Activated B cell treated with CpG ODN at 0.5 μM for 24 hours (primary cell): ENCODE measurements at regions not wholly inside any gene's neighbourhood (a gene's known extent, or its start where the extent isn't known, plus 50 kb on each side); places are given as distances from the start of the nearest gene placed in this dataset.
"Not testable (repeated sequence)": the region's sequence is repeated elsewhere in the genome, so short reads cannot be mapped to it uniquely, and the experiment has no call there.

Source experiments
- ATAC-seq: fragments of 200-7000 bp; cut with Tn5 transposase; one replicate; pipeline ENCODE4 v1.10.0; 2021; ENCODE audit warnings: low read depth, mild to moderate bottlenecking, moderate library complexity
- CTCF ChIA-PET: fragments of 350-600 bp; sonication (Branson Sonifier 250); formaldehyde crosslinking; loops from one replicate; lab custom pipeline; 2021; ENCODE audit warnings: antibody characterized with exemption; lab: Charles Lee
- POLR2A ChIA-PET: fragments of 350-600 bp; sonication (Branson Sonifier 250); formaldehyde crosslinking; loops from one replicate; lab custom pipeline; 2021; ENCODE audit warnings: antibody characterized with exemption; lab: Charles Lee
- DNase-seq: peaks from one replicate; pipeline ENCODE4 v3.0.0; 2022
- H3K27ac Mint-ChIP-seq: one replicate; pipeline ENCODE4 v1.8.0; 2020; ENCODE audit warnings: mixed read lengths
- H3K27me3 Mint-ChIP-seq: one replicate; pipeline ENCODE4 v1.8.0; 2021; ENCODE audit warnings: mixed read lengths
- H3K36me3 Mint-ChIP-seq: one replicate; pipeline ENCODE4 v1.8.0; 2021; ENCODE audit warnings: low read depth, mixed read lengths
- H3K4me1 Mint-ChIP-seq: one replicate; pipeline ENCODE4 v1.8.0; 2021; ENCODE audit warnings: mixed read lengths
- H3K4me3 Mint-ChIP-seq: one replicate; pipeline ENCODE4 v1.8.0; 2020; ENCODE audit warnings: mild to moderate bottlenecking, mixed read lengths
- H3K9me3 Mint-ChIP-seq: one replicate; pipeline ENCODE4 v1.8.0; 2020; ENCODE audit warnings: mixed read lengths
- intact Hi-C: fragments of 100-400 bp; cut with micrococcal nuclease; formaldehyde crosslinking; loops from one replicate; pipeline ENCODE4 v1.15.1; 2024
- TF ChIP-seq, protein P1 (sequence below): fragments of 200-600 bp; IDR thresholded peaks from one replicate; pipeline ENCODE4 v1.8.0; 2022; ENCODE audit warnings: antibody characterized with exemption, mild to moderate bottlenecking

DNA sequence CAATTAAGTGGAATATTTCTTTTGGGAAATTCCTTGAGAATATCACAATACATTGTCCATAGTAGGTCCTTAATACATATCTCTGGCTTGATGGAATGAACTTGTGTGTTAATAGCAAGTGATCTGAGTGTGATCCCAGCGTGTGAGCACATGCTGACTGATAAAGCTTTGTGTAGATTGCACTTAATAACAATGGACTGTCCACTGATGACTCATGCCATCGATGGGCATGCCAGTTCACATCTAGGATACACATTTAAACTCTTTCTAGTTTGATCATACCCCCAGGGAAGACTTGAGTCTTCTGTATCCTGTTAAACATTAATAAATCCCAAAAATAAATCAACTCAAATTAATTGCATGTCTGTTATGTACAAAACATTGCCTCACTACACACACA is 454.3 kb upstream of the SPTLC3 start:
- CTCF ChIA-PET: no interaction called here
- H3K4me1 Mint-ChIP-seq: no peaks in the 10 kb centered on the region
- no peaks in the 10 kb centered on the region for H3K27me3 Mint-ChIP-seq
- intact Hi-C loops: no loop called here
- no peak overlapping the region for H3K4me3 Mint-ChIP-seq
- ATAC-seq (no peak), DNase-seq (no peak)
- POLR2A ChIA-PET: no interaction called here
- TF ChIP-seq, protein P1, sequence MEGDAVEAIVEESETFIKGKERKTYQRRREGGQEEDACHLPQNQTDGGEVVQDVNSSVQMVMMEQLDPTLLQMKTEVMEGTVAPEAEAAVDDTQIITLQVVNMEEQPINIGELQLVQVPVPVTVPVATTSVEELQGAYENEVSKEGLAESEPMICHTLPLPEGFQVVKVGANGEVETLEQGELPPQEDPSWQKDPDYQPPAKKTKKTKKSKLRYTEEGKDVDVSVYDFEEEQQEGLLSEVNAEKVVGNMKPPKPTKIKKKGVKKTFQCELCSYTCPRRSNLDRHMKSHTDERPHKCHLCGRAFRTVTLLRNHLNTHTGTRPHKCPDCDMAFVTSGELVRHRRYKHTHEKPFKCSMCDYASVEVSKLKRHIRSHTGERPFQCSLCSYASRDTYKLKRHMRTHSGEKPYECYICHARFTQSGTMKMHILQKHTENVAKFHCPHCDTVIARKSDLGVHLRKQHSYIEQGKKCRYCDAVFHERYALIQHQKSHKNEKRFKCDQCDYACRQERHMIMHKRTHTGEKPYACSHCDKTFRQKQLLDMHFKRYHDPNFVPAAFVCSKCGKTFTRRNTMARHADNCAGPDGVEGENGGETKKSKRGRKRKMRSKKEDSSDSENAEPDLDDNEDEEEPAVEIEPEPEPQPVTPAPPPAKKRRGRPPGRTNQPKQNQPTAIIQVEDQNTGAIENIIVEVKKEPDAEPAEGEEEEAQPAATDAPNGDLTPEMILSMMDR: no peak
- no peaks in the 10 kb centered on the region for H3K36me3 Mint-ChIP-seq
- H3K9me3 Mint-ChIP-seq: no peaks in the 10 kb centered on the region
- H3K27ac Mint-ChIP-seq: no peak overlapping the region

DNA sequence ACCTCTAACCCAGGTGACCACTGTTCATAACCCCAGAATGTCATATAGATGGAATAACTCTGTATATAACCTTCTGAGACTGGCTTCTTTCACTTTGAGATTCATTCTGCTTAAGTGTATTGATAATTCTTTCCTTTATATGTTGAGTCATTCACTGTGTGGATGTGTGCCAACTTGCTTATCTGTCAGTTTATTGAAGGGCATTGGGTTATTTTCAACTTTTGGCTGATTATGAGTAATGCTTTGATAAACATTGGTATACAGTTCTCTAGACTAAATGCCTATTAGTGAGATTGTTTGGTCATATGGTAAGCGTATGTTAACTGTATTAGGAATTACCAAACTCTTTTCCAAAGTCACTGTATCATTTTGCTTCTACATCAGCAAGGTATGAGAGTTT is 453.4 kb upstream of the SPTLC3 start:
- intact Hi-C loops: no loop called here
- H3K4me3 Mint-ChIP-seq: no peak overlapping the region
- ATAC-seq (no peak), DNase-seq (no peak)
- POLR2A ChIA-PET: no interaction called here
- no peaks in the 10 kb centered on the region for H3K4me1 Mint-ChIP-seq
- TF ChIP-seq, protein P1: no peak
- no peaks in the 10 kb centered on the region for H3K9me3 Mint-ChIP-seq
- H3K27me3 Mint-ChIP-seq: no peaks in the 10 kb centered on the region
- no peak overlapping the region for H3K27ac Mint-ChIP-seq
- CTCF ChIA-PET: no interaction called here
- no peaks in the 10 kb centered on the region for H3K36me3 Mint-ChIP-seq

DNA sequence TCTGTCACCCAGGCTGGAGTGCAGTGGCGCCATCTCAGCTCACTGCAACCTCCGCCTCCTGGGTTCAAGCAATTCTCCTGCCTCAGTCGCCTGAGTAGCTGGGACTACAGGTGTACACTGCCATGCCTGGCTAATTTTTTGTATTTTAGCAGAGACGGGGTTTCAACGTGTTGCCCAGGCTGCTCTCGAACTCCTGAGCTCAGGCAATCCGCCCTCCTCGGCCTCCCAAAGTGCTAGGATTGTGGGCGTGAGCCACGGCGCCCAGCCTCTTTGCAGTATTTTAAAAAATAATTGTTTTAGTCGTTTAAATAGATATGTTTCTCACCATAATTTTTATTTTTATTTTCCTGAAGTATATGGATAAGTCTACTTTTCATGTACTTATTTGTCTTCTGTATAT is 452.9 kb upstream of the SPTLC3 start:
- ATAC-seq, H3K4me1 Mint-ChIP-seq, H3K27ac Mint-ChIP-seq, POLR2A ChIA-PET, H3K36me3 Mint-ChIP-seq, DNase-seq, H3K9me3 Mint-ChIP-seq, H3K4me3 Mint-ChIP-seq, H3K27me3 Mint-ChIP-seq, intact Hi-C loops, CTCF ChIA-PET: not testable (repeated sequence)

DNA sequence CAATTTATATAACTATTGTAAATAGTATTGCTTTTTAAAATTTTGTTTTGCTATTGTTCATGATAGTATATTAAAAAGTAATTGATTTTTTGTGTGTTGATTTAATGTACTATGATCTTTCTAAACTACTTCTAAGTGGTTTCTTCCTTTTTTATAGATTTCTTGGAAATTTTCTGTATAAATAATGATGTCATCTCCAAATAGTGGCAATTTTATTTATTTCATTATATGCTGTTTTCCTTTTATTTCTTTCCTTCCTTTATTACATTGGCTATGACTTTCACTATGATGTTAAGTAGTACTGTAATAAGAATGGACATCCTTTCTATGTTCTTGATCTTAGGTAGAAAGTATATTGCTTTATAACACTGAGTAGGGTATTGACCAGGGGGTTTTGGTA is 451.5 kb upstream of the SPTLC3 start:
- Mint-ChIP-seq H3K36me3 (no peaks in the 10 kb centered on the region), H3K27ac (no peak overlapping the region), H3K4me1 (no peaks in the 10 kb centered on the region), H3K9me3 (peaks cover 3% of the 10 kb centered on the region), H3K4me3 (no peak overlapping the region), H3K27me3 (no peaks in the 10 kb centered on the region)
- CTCF ChIA-PET: no interaction called here
- ATAC-seq (no peak), DNase-seq (no peak)
- TF ChIP-seq, protein P1: no peak
- intact Hi-C loops: no loop called here
- POLR2A ChIA-PET: no interaction called here

DNA sequence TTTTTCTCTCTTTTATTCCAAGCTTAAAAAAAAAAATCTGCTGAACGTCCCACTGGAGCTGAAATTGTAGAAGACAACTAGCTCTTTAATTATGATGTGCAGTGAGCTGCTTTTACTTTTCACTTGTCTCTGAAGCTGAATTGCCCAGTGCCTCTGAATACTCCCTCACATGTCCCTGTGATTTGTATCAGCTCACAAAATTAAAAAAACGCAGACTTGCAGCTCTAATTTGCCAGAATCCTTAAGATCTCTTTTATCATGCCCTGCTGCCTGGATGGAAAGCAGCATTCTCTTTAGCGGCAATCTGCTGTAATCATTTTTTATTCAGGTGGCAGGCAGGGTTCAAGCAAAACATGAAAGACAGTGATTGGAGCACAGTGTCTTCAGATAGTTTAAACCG is 443.8 kb upstream of the SPTLC3 start:
- intact Hi-C loops: no loop called here
- TF ChIP-seq, protein P1: no peak
- Mint-ChIP-seq H3K4me3 (no peak overlapping the region), H3K36me3 (no peaks in the 10 kb centered on the region), H3K4me1 (no peaks in the 10 kb centered on the region), H3K9me3 (peaks cover 5% of the 10 kb centered on the region), H3K27me3 (no peaks in the 10 kb centered on the region), H3K27ac (no peak overlapping the region)
- no peak for DNase-seq
- CTCF ChIA-PET: no interaction called here
- POLR2A ChIA-PET: no interaction called here
- ATAC-seq: no peak

DNA sequence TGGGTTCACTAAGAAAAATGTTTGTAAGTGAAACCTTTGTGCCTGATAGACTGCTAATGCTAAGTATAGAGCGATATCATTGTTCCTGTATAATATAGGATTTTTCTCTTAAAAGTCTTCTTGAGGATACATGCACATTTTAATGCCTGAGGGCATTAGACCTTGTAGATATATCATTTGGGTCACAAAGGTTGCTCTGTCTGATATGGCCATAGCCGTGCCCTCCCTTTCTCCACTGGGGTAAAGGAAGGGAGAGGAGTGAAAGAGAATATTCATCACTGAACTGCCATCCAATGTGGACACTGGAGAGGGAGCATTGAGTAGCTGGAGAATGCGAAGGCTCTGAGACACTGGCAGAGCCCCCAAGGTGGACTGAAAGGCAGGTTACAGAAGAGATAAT is 442.2 kb upstream of the SPTLC3 start:
- no peak overlapping the region for H3K27ac Mint-ChIP-seq
- TF ChIP-seq, protein P1: no peak
- no peaks in the 10 kb centered on the region for H3K4me1 Mint-ChIP-seq
- ATAC-seq: no peak
- CTCF ChIA-PET: no interaction called here
- POLR2A ChIA-PET: no interaction called here
- no peak overlapping the region for H3K4me3 Mint-ChIP-seq
- H3K36me3 Mint-ChIP-seq: no peaks in the 10 kb centered on the region
- DNase-seq: no peak
- intact Hi-C loops: no loop called here
- peaks cover 3% of the 10 kb centered on the region for H3K9me3 Mint-ChIP-seq
- H3K27me3 Mint-ChIP-seq: no peaks in the 10 kb centered on the region
